ENCODE measurements at regions not wholly inside any gene's neighbourhood (a gene's known extent, or its start where the extent isn't known, plus 50 kb on each side); places are given as distances from the start of the nearest gene placed in this dataset.

GRCh38 chr1:22349362-22350043, 102.1 kb upstream of the ZBTB40 start:
- no peak for TF ChIP-seq CTCF (conservative IDR thresholded peaks at IDR 0.05)
- TF ChIP-seq EZH2 (IDR thresholded peaks at IDR 0.05; ENCODE audit: low read depth) = no peak

Measured in PC-9 (cell line).